Esophagus muscularis mucosa (tissue), 3 donors: ENCODE measurements at regions not wholly inside any gene's neighbourhood (a gene's known extent, or its start where the extent isn't known, plus 50 kb on each side); places are given as distances from the start of the nearest gene placed in this dataset.

Experiments
- POLR2AphosphoS5 ChIP-seq, 2 donors: sonication (generic); formaldehyde crosslinking; IDR thresholded peaks; one replicate each; pipeline ENCODE4 v1.6.1; 2017; ENCODE audit warnings: antibody characterized with exemption in 2 of 2
- TF ChIP-seq, protein P1 (sequence below), 3 experiments: fragments of 200-600 bp in 2 of 3; fragments of 450-650 bp in 1 of 3; sonication (generic) in 2 of 3; IDR thresholded peaks; one replicate each; pipeline ENCODE4 v1.5.1; 2017 to 2019; ENCODE audit warnings: antibody characterized with exemption in 3 of 3, mild to moderate bottlenecking in 2 of 3, moderate library complexity in 1 of 3

- TF ChIP-seq, protein P1, sequence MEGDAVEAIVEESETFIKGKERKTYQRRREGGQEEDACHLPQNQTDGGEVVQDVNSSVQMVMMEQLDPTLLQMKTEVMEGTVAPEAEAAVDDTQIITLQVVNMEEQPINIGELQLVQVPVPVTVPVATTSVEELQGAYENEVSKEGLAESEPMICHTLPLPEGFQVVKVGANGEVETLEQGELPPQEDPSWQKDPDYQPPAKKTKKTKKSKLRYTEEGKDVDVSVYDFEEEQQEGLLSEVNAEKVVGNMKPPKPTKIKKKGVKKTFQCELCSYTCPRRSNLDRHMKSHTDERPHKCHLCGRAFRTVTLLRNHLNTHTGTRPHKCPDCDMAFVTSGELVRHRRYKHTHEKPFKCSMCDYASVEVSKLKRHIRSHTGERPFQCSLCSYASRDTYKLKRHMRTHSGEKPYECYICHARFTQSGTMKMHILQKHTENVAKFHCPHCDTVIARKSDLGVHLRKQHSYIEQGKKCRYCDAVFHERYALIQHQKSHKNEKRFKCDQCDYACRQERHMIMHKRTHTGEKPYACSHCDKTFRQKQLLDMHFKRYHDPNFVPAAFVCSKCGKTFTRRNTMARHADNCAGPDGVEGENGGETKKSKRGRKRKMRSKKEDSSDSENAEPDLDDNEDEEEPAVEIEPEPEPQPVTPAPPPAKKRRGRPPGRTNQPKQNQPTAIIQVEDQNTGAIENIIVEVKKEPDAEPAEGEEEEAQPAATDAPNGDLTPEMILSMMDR (IDR thresholded peaks at IDR 0.05) = no peak
- TF ChIP-seq POLR2AphosphoS5 (IDR thresholded peaks at IDR 0.05) = no peak
These were observed 125.0 kb upstream of the HS3ST2 start for GRCh38 chr16:22688930-22689329.
